Activated naive CD4-positive, alpha-beta T cell treated with anti-CD3 and anti-CD28 coated beads, Interleukin-2, amount 50 U/mL, for 72 hours (primary cell): ENCODE measurements at regions not wholly inside any gene's neighbourhood (a gene's known extent, or its start where the extent isn't known, plus 50 kb on each side); places are given as distances from the start of the nearest gene placed in this dataset.
A peak's percentile ranks its signal among the peaks of the same experiment; 100 is the strongest.

Experiments used
- ATAC-seq, 2 donors: fragments of 150-1000 bp; cut with Tn5 transposase; 2 replicates each; pipeline ENCODE4 v1.10.0; 2021; ENCODE audit warnings: mild to moderate bottlenecking in 2 of 2, moderate library complexity in 2 of 2
- DNase-seq, 2 donors: peaks; one replicate each; pipeline ENCODE4 v3.0.0; 2021 to 2022; ENCODE audit warnings: low spot score in 2 of 2
- H3K27ac Mint-ChIP-seq, 2 donors: one replicate each; pipeline ENCODE4 v1.8.0; 2022; ENCODE audit warnings: mild to moderate bottlenecking in 2 of 2, mixed read lengths in 2 of 2
- H3K36me3 Mint-ChIP-seq, 2 donors: one replicate each; pipeline ENCODE4 v1.8.0; 2022; ENCODE audit warnings: mixed read lengths in 2 of 2
- H3K9me3 Mint-ChIP-seq, 2 donors: one replicate each; pipeline ENCODE4 v1.8.0; 2022; ENCODE audit warnings: mixed read lengths in 2 of 2

DNA sequence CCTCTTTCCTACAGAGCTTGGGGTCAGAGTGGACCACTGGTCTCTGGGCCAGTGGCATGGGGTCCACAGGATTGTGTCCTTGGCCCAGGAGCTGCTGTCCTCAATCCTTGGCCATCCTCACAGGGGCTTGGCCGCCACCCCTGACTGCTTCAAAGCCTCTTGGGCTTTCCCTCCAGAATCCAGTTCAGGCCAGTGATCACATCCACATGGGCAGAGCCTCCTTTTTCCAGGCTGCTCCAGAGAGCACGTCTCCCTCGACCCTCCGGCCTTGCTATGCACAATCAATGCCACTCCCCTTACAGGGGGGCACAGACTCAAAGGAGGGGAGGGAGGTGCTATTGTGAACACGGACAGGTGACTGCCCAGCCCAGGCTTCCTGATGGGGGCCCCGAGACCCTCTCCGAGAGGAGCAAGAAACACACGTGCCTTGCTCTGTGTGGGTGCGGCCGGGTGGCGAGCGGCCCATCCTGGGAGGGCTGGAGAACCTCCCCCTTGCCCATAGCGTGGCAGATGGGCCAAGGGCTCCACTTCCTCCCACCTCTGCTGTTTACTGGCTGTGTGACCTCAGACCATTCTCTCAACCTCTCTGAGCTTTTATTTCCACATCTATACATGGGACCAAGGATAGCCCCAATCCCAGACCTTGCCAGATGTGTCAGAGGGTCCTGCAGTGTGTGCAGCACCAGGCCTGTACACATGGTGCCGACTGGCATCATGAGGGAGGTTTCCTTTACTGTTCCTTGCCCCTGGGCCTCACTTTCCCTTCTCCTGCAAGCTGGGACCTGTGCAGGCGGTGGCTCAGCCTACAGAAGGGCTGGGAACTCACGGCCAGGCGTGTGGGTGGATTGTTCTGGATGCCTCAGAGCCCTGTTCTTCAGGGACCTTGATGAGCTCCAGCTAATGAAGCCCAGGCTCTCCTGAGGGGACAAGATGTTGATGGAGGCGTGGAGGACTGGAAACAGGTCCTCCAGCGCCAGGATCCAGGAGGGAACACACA is 229.0 kb upstream of the GSE1 start:
- Mint-ChIP-seq H3K27ac (no peak overlapping the region), H3K36me3 (no peaks in the 10 kb centered on the region)

DNA sequence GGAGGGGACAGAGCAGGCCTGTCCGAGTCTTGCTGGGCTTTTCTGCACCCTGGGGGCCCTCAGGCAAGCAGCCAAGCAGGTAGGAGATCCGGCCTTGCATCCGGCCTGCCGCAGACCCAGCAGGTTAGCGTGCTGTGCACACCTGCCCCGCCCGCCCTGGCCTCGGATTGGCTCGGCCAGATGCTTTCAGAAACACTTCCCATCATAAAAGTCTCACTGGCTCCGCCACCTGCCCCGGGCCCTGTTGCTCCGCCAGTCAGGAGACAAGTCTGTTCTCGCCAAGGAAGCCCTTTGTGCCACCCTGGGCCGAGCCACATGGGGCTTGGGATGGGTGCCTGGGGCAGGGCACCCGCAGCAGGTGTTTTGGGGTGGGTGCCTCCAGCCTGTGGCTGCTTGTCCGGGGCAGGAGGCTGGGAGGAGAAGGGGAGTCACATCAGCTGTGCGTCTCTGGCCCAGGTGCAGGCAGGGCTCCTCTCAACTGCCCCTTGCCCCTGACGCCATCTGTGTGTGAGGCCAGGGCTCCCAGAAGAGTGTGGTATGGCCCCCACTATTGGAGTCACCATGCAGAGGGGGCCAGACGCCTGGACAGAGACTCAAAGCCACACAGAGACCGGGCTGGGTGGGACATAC is 228.2 kb upstream of the GSE1 start:
- Mint-ChIP-seq H3K36me3 (no peaks in the 10 kb centered on the region), H3K27ac (no peak overlapping the region), H3K9me3 (peaks cover 4 to 7% of the 10 kb centered on the region in 2 donors)
- DNase-seq (no peak), ATAC-seq (no peak)

More for the DNA sequence above, 229.0 kb upstream of the GSE1 start:
- DNase-seq (no peak), ATAC-seq (no peak)
- H3K9me3 Mint-ChIP-seq: peaks cover 4 to 7% of the 10 kb centered on the region in 2 donors

DNA sequence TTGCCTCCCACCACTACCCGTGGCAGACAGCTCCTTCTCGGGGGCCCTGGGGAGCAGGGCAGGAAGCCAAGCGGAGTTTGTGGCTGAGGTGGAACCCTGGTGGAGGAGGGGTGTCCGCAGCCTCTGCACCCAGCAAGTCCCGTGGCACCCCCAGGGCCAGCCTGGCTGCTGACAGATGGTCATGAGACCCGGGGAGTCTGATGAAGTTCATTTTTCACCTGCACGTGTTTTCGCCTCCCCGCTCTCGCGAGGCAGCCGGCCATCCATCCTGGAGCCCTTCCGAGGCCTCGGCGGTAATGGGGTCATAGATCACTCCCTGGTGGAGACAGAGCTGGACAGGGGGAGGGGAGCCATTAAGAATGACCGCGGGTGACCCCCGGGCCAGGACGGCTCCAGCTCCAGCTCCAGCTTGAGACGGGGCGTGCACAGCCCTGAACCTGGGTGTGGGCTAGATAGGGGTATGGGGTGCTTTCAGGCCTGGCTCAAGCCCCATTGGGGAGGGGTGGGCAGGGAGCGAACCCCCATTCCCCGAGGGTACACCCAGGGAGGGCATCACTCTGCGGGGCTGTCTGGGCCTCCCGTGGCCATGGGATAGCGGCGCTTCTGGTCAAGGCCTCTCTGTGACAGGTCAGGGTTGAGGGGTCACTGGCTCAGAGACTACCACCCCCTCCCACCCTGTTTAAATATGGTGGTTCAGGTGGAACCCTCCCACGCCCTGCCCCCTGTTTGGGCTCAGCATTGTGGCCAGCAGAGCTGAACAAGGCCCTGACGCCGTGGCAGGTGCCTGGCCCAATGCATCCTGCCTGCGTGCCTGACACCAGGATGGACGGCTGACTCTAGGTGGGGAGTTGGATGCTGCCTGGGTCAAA is 227.4 kb upstream of the GSE1 start:
- Mint-ChIP-seq H3K36me3 (no peaks in the 10 kb centered on the region), H3K9me3 (peaks cover 4 to 7% of the 10 kb centered on the region in 2 donors), H3K27ac (no peak overlapping the region)
- peak in 1 of 2 donors; percentile 41 for DNase-seq
- ATAC-seq: no peak

DNA sequence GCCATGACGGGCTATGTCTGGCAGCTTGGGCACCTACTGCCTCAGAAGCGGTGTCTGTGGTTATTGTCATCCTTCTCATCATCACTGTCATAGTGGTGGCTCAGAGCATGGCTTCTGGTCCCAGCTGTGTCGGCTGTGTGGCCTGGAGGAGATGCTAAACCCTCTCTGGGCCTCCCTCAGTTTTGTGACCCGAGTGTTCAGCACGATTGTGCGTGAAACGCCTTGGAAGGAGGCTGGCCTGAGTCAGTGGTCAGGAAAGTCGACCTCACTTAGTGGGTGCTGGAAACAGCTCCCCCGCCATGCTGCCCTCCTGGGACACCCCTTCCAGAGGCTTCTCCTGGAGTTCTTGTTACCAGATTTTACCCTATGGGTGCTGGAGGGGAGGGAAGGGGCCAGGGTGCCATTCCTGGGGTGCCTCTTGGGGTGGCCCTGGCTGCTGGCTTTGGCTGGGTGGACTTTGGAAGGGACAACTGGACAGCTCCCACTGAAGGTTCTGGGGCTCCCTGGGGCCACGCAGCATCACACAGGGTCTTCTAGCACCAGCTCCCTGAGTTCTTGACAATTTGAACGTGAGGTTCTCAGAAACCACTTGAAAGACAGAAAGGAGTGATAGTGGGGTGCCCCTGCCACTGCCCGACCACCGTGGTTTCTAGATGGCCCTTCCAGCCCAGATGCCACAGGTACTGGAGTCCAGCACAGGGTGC is 226.5 kb upstream of the GSE1 start:
- H3K9me3 Mint-ChIP-seq: peaks cover 4 to 7% of the 10 kb centered on the region in 2 donors
- H3K27ac Mint-ChIP-seq: no peak overlapping the region
- H3K36me3 Mint-ChIP-seq: no peaks in the 10 kb centered on the region
- peak in 1 of 2 donors; percentile 48 for DNase-seq
- no peak for ATAC-seq

DNA sequence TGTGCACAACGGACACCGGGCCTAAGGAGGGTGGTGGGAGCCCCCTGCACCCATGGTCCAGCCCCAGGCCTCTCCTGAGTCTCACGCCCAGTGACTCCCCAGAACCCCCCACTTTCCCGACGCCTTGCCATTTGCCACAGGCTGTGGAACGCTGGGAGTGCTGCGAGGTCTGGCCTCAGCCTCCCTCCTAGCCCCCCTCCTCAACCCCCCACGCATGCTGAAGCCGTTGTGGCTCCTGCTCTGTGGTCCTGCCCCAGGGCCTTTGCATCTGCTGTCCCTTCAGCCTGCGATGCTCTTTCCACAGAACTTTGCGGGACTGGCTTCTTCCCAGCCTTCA is 226.0 kb upstream of the GSE1 start:
- no peaks in the 10 kb centered on the region for H3K36me3 Mint-ChIP-seq
- H3K27ac Mint-ChIP-seq: no peak overlapping the region
- DNase-seq: peak in 1 of 2 donors; percentile 31
- ATAC-seq: no peak
- H3K9me3 Mint-ChIP-seq: peaks cover 4 to 7% of the 10 kb centered on the region in 2 donors

DNA sequence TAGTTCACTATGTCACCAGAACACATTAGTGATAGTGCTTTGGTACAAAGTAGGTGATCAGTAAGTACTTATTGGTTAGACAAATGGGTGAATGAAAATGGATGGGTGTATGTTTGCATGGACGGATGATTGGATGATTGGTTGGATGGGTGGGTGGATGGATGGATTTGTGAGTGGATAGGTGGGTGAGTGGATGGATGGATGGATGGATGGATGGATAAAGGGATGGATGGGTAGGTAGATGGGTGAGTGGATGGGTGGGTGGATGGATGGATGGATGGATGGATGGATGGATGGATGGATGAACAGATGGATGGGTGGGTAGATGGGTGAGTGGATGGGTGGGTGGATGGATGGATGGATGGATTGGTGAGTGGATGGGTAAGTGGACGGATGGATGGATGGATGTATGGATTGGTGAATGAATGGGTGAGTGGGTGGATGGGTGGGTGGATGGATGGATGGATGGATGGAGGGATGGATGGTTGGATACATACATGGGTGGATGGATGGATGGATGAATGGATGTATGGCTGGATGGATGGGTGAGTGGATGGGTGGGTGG is 225.3 kb upstream of the GSE1 start:
- peak in 1 of 2 donors; percentile 13 for DNase-seq
- H3K9me3 Mint-ChIP-seq: peaks cover 4 to 7% of the 10 kb centered on the region in 2 donors
- H3K36me3 Mint-ChIP-seq: no peaks in the 10 kb centered on the region
- ATAC-seq: no peak
- no peak overlapping the region for H3K27ac Mint-ChIP-seq

DNA sequence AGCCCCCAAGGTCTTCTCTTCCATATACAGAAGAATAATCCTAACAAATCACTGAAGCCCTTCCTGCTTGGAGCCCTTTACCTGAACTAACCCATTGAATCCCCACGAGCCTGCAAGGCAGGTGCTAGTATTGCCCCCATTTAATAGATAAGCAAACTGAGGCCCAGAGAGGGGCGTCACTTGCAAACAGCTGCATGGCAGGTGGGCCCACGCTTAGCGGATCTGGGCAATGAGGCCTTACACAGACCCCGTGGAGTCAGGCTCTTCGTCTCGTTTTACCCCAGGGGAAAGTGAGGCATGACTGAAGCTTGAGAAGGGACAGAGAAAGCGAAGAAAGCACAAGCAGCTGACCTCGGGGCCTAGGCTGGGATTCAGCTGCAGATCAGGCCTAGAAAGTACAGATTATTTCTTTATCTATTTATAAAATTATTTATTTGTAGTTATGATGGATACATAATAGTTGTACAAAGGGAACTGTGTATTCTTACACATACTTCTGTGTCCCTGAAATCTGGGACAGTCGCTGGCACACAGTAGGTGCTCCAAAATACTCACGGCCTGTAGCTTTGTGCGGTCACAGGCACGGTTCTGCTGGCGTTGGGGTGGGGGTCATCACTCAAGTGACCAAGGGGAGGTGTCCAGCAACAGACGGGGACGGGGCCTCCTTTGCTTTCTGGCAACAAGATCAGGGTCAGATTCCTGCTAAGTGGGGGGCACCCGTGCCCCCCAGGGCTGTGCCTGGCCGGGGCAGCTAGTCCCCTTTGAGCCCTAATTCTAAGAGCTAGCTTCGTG is 223.2 kb upstream of the GSE1 start:
- ATAC-seq: no peak
- peak; percentile 1 to 14 for DNase-seq
- no peak overlapping the region for H3K27ac Mint-ChIP-seq
- H3K36me3 Mint-ChIP-seq: no peaks in the 10 kb centered on the region
- H3K9me3 Mint-ChIP-seq: peaks cover 0 to 4% of the 10 kb centered on the region in 2 donors

DNA sequence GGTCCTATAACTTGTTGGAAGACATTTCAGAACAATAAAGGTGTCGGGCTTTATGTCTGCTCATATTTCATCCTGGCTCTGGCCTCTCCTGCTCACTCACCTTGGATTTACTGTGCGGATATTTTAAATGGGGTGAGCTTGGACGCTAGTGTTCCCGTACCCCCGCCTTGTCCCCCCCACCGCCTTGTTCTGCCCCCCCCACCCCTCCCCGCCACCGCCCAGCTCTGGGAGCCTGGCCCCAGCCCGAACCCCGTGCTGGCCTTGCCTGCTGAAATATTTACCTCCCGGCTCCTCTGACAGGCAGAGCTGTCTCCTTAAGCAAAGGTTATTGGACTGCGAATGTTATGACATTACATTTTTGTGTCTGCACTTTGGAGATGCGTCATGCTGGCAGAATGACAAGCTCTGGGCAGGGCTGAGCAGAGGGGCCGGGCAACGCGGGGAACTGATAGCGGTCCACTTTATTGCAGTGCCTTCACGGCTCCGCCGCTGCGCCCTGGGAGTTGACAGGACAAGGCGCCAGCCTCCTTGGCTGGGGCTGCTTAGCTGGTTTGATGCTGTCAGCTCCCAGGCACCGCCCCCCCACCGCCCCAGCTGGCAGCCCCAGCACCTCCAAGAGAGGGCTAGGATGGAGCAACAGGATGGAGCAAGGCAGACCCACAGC is 222.5 kb upstream of the GSE1 start:
- Mint-ChIP-seq H3K36me3 (no peaks in the 10 kb centered on the region), H3K27ac (no peak overlapping the region), H3K9me3 (peaks cover 0 to 4% of the 10 kb centered on the region in 2 donors)
- DNase-seq (peak in 1 of 2 donors; percentile 49), ATAC-seq (no peak)

DNA sequence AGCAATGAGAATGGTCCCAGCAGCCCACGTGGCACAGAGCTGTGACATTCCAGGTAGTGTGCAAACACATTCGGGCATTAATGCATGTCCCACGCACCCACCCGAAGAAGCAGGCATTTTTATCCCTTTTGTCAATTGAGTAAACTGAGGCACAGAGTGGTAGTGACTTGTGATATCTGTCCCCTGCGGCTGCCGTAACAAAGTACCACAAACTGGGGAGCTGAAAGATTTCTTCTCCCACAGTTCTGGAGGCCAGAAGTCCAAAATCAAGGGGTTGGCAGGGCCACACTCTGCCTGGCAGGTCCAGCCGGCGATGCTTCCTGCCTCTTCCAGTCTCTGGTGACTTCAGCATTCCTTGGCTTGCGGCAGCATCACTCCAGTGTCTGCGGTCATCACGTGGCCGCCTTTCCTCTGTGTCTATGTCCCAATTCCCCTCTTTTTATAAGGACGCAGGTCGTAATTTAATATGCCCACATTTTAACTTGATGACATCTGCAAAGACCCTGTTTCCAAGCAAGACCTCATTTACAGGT is 221.9 kb upstream of the GSE1 start:
- H3K9me3 Mint-ChIP-seq: peaks cover 0 to 4% of the 10 kb centered on the region in 2 donors
- H3K27ac Mint-ChIP-seq: no peak overlapping the region
- DNase-seq: peak; percentile 0 to 23
- ATAC-seq: no peak
- H3K36me3 Mint-ChIP-seq: no peaks in the 10 kb centered on the region

DNA sequence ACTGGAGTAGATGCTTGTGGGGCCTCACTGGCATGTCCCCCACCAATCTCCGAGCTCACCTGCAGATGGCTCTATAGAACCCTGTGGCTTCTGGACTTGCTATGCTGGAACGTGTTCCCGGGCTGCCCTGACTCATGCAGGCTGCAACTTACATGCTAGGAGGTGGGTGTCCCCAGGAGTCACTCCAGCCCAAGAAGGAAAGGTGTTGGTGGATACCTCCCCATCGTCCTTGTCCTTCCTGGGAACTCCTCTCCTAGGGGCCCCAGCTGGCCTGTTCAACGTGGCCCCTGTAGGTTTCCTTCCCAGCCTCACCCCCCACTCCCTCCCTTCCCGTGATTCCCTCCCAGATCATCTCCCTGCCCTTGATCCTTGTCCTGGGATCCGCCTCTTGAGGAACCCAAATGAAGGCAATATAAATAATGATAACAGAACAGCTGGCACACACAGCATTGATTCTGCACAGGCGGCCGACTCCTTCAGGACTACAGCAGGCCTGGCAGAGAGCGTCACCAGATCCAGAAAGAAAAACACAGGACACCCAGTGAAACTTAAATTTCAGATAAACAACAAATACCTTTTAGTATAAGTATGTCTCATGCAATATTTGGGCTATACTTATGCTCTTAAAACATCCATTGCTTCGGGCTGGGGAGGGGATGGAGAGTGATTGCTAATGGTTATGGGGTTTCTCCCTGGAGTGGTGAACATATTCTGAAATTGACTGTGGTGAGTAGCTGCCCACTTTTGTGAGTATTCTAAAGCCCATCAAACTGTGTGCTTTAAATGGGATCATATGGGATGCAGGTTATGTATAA is 221.1 kb upstream of the GSE1 start:
- DNase-seq (peak; percentile 0 to 44), ATAC-seq (no peak)
- H3K36me3 Mint-ChIP-seq: no peaks in the 10 kb centered on the region
- H3K27ac Mint-ChIP-seq: peak overlapping the region in 1 of 2 donors; percentile 55
- peaks cover 0 to 4% of the 10 kb centered on the region in 2 donors for H3K9me3 Mint-ChIP-seq

DNA sequence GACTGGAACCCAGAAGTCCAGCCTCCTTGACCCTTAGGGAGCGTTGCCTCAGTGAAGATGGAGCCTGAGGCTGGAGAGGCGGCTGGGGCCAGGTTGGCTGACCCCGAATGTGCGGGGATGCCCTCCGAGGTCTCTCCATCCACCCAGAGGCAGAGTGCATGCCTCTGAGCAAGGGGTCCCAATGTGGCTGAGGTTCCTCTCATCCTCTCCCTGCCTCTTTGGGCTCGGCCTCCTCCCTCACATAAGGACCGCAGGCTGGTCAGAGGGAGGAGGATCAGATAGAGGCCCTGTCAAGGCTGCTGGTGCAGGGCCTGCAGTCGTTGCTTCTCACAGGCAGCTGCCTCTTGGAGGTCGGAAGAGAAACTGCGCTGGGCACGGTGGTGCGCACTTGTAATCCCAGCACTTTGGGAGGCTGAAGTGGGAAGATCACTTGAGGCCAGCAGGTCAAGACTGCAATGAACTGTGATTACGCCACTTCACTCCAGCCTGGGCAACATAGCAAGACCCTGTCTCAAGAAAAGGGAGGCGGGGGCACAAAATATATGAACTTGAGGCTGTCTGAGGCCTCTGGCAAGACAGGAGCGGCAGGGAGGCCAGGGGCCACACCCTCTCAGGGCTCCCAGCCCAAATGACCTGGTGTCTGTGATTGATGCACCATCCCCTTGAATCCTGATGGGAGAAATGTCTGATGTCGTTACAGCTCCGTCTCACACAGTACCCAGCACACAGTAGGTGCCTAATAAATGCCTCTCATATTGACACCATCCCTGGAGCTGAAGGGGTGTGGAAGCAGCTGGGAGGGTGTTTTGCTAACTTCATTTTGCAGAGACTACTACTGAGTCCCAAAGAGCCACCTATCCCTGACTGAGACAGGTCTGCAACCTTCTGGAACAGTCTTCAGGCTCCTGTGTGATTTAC is 220.1 kb upstream of the GSE1 start:
- Mint-ChIP-seq H3K27ac (no peak overlapping the region), H3K9me3 (no peaks in the 10 kb centered on the region), H3K36me3 (no peaks in the 10 kb centered on the region)
- ATAC-seq (peak in 1 of 2 donors; percentile 37), DNase-seq (peak in 1 of 2 donors; percentile 1)

DNA sequence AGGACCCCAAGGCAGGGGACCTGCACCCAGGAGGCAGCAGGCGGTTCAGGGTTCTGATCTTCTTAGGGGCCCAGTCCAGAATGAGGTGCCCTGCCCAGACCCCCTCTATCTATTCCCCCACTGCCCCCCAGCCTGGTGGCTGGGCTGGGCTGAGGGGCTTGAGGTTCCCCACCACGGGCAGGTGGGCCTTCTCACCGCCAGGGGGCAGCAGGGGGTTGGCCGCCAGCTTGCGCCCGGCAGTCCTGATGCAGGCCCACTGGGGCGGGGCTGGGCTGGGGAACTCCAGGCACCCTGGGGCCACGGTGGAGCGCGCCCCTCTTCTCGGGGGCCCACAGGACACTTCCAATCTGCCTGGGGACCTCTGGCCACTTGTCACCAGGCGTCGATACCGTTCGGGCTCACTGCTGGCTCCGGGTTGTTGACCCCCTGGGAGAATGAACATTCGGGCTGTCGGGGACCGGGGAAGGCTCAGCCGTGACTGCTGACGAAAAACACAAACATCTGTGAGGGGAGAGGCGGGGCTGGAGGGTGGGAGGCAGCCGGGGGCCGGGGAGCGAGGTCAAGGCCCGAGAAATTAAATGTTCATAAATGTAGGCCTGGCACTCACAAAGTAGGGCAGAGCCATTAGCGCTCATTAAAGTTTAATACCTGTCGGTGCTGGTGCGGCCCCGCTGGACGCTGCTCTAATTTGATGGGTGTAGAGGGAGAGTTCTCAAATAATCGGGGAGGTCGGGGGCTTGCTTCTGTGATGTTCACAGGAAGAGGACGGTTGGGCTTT is 219.3 kb upstream of the GSE1 start:
- H3K27ac Mint-ChIP-seq: peak overlapping the region in 1 of 2 donors; percentile 29
- DNase-seq: peak; percentile 61 to 81
- peak; percentile 66 to 87 for ATAC-seq
- no peaks in the 10 kb centered on the region for H3K36me3 Mint-ChIP-seq
- no peaks in the 10 kb centered on the region for H3K9me3 Mint-ChIP-seq
